CD14-positive monocyte (primary cell): ENCODE measurements at regions not wholly inside any gene's neighbourhood (a gene's known extent, or its start where the extent isn't known, plus 50 kb on each side); places are given as distances from the start of the nearest gene placed in this dataset.

Source experiments
- DNase-seq, 3 donors: peaks; one replicate each; pipeline ENCODE4 v3.0.0-alpha.2; 2011 to 2022
- H2AFZ ChIP-seq: 2 replicates; pipeline ENCODE4 v1.6.0; 2012; ENCODE audit warnings: mild to moderate bottlenecking, low read depth, low read length, inconsistent platforms; ENCODE audit not compliant: insufficient read depth, poor library complexity, severe bottlenecking
- H3K27ac ChIP-seq, 2 donors: 1 replicate in 1 of 2; 2 replicates in 1 of 2; pipeline ENCODE4 v1.5.1; 2012 to 2013; ENCODE audit warnings: low read length in 2 of 2, control low read depth in 1 of 2, inconsistent platforms in 1 of 2, low read depth in 1 of 2, mild to moderate bottlenecking in 1 of 2
- H3K27me3 ChIP-seq, 2 donors: one replicate each; pipeline versions ENCODE4 v1.6.0 to v1.6.1; 2011 to 2013; ENCODE audit warnings: low read length in 2 of 2; ENCODE audit not compliant: control insufficient read depth in 2 of 2, insufficient read depth in 2 of 2
- H3K36me3 ChIP-seq, 2 donors: replicated peaks in 1 of 2; 1 replicate in 1 of 2; 2 replicates in 1 of 2; pipeline versions ENCODE4 v1.5.1 to v1.6.1; 2012 to 2013; ENCODE audit warnings: low read length in 2 of 2, control low read depth in 1 of 2, inconsistent platforms in 1 of 2, mild to moderate bottlenecking in 1 of 2; ENCODE audit not compliant: insufficient read depth in 2 of 2, control insufficient read depth in 1 of 2
- H3K4me1 ChIP-seq, 2 donors: 1 replicate in 1 of 2; 2 replicates in 1 of 2; pipeline versions ENCODE4 v1.5.1 to v1.6.1; 2012 to 2013; ENCODE audit warnings: low read length in 2 of 2, control low read depth in 1 of 2, inconsistent platforms in 1 of 2, mild to moderate bottlenecking in 1 of 2, moderate library complexity in 1 of 2; ENCODE audit not compliant: insufficient read depth in 2 of 2, control insufficient read depth in 1 of 2
- H3K4me2 ChIP-seq: replicated peaks from 2 replicates; pipeline ENCODE3; 2012; ENCODE audit warnings: low read length, moderate library complexity, mild to moderate bottlenecking; ENCODE audit not compliant: poor library complexity, severe bottlenecking; ENCODE audit errors: extremely low read depth
- H3K4me3 ChIP-seq, 3 experiments: fragments of 200-600 bp in 1 of 3; sonication (generic) in 1 of 3; replicated peaks in 1 of 3; 1 replicate in 2 of 3; 2 replicates in 1 of 3; pipeline ENCODE4 v1.5.1; 2011 to 2013; ENCODE audit warnings: low read length in 3 of 3, mild to moderate bottlenecking in 3 of 3, control low read depth in 2 of 3, low read depth in 2 of 3, inconsistent platforms in 1 of 3, moderate library complexity in 1 of 3
- H3K79me2 ChIP-seq: 2 replicates; pipeline ENCODE4 v1.6.0; 2012; ENCODE audit warnings: mild to moderate bottlenecking, control low read depth, inconsistent platforms, low read length, moderate library complexity; ENCODE audit not compliant: insufficient read depth
- H3K9ac ChIP-seq: 2 replicates; pipeline ENCODE4 v1.6.0; 2017; ENCODE audit warnings: low read length, mild to moderate bottlenecking; ENCODE audit not compliant: insufficient read depth, poor library complexity, severe bottlenecking
- H3K9me3 ChIP-seq, 2 donors: replicated peaks in 1 of 2; 1 replicate in 1 of 2; 2 replicates in 1 of 2; pipeline versions ENCODE4 v1.5.1 to v1.6.1; 2012 to 2013; ENCODE audit warnings: low read length in 2 of 2, control low read depth in 1 of 2; ENCODE audit not compliant: control insufficient read depth in 1 of 2, insufficient read depth in 1 of 2
- H4K20me1 ChIP-seq: 2 replicates; pipeline ENCODE4 v1.6.0; 2012; ENCODE audit warnings: mild to moderate bottlenecking, low read length, control low read depth, moderate library complexity; ENCODE audit not compliant: insufficient read depth
- H3K27ac Mint-ChIP-seq, 7 donors: one replicate each; pipeline ENCODE4 v1.8.0; 2020; ENCODE audit warnings: mild to moderate bottlenecking in 7 of 7, mixed read lengths in 7 of 7, moderate library complexity in 6 of 7, inconsistent platforms in 2 of 7
- H3K27me3 Mint-ChIP-seq, 3 donors: one replicate each; pipeline ENCODE4 v1.8.0; 2021 to 2022; ENCODE audit warnings: low read depth in 3 of 3, mild to moderate bottlenecking in 3 of 3, mixed read lengths in 3 of 3, moderate library complexity in 3 of 3, inconsistent platforms in 1 of 3
- H3K36me3 Mint-ChIP-seq, 2 donors: one replicate each; pipeline ENCODE4 v1.8.0; 2020; ENCODE audit warnings: mixed read lengths in 2 of 2, inconsistent platforms in 1 of 2, mild to moderate bottlenecking in 1 of 2
- H3K4me1 Mint-ChIP-seq: one replicate; pipeline ENCODE4 v1.8.0; 2020; ENCODE audit warnings: mild to moderate bottlenecking, mixed read lengths
- H3K4me3 Mint-ChIP-seq, 2 donors: one replicate each; pipeline ENCODE4 v1.8.0; 2020; ENCODE audit warnings: mild to moderate bottlenecking in 2 of 2, mixed read lengths in 2 of 2, moderate library complexity in 1 of 2
- H3K9me3 Mint-ChIP-seq, 7 donors: one replicate each; pipeline ENCODE4 v1.8.0; 2020 to 2022; ENCODE audit warnings: mixed read lengths in 7 of 7, mild to moderate bottlenecking in 6 of 7, moderate library complexity in 6 of 7, inconsistent platforms in 2 of 7
- WGBS: methylation state at CpG from one replicate; pipeline ENCODE4 v1.1.5; 2013; ENCODE audit warnings: missing lambda C conversion rate; ENCODE audit not compliant: insufficient coverage; 5-methylcytosine and 5-hydroxymethylcytosine counted together
- intact Hi-C, 2 donors: fragments of 100-400 bp; cut with micrococcal nuclease; formaldehyde crosslinking; loops; one replicate each; pipeline versions ENCODE4 v1.15.0 to v1.15.1; 2023
- TF ChIP-seq, protein P1 (sequence below): fragments of 200-600 bp; IDR thresholded peaks from one replicate; pipeline ENCODE4 v1.8.0; 2022; ENCODE audit warnings: antibody characterized with exemption, mild to moderate bottlenecking

GRCh38 chr14:98035396-98035795 is 1236.6 kb downstream of the BCL11B start:
- Mint-ChIP-seq H3K36me3 (no peaks in the 10 kb centered on the region), H3K4me1 (no peaks in the 10 kb centered on the region), H3K9me3 (peaks cover 4 to 13% (median 6%) of the 10 kb centered on the region in 7 donors), H3K27ac (no peak overlapping the region), H3K4me3 (no peak overlapping the region), H3K27me3 (peaks cover 0 to 5% (median 1%) of the 10 kb centered on the region in 3 donors)
- Histone ChIP-seq H2AFZ (no peak overlapping the region), H3K4me2 (no peak overlapping the region), H3K9me3 (peaks cover 9 to 19% of the 10 kb centered on the region in 2 donors), H3K27ac (no peak overlapping the region), H3K36me3 (no peaks in the 10 kb centered on the region), H3K9ac (no peak overlapping the region), H3K27me3 (no peaks in the 10 kb centered on the region), H3K79me2 (no peaks in the 10 kb centered on the region), H3K4me1 (no peaks in the 10 kb centered on the region), H4K20me1 (no peaks in the 10 kb centered on the region), H3K4me3 (no peak overlapping the region)
- intact Hi-C loops: no loop called here
- TF ChIP-seq, protein P1, sequence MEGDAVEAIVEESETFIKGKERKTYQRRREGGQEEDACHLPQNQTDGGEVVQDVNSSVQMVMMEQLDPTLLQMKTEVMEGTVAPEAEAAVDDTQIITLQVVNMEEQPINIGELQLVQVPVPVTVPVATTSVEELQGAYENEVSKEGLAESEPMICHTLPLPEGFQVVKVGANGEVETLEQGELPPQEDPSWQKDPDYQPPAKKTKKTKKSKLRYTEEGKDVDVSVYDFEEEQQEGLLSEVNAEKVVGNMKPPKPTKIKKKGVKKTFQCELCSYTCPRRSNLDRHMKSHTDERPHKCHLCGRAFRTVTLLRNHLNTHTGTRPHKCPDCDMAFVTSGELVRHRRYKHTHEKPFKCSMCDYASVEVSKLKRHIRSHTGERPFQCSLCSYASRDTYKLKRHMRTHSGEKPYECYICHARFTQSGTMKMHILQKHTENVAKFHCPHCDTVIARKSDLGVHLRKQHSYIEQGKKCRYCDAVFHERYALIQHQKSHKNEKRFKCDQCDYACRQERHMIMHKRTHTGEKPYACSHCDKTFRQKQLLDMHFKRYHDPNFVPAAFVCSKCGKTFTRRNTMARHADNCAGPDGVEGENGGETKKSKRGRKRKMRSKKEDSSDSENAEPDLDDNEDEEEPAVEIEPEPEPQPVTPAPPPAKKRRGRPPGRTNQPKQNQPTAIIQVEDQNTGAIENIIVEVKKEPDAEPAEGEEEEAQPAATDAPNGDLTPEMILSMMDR: no peak
- DNase-seq: no peak
- WGBS: 100% methylated on average over 2 of the region's 4 CpGs

GRCh38 chr14:98037831-98038230 is 1234.2 kb downstream of the BCL11B start:
- Mint-ChIP-seq H3K27ac (no peak overlapping the region), H3K4me3 (no peak overlapping the region), H3K9me3 (peaks cover 0 to 12% (median 4%) of the 10 kb centered on the region in 7 donors), H3K4me1 (no peaks in the 10 kb centered on the region), H3K36me3 (no peaks in the 10 kb centered on the region), H3K27me3 (peaks cover 1 to 4% (median 2%) of the 10 kb centered on the region in 3 donors)
- H3K9me3 ChIP-seq: peaks cover 5 to 6% of the 10 kb centered on the region in 2 donors
- no peaks in the 10 kb centered on the region for H3K79me2 ChIP-seq
- no peaks in the 10 kb centered on the region for H3K36me3 ChIP-seq
- H3K4me1 ChIP-seq: no peaks in the 10 kb centered on the region
- no peaks in the 10 kb centered on the region for H3K27me3 ChIP-seq
- 76% methylated on average over 3 of the region's 7 CpGs for WGBS
- no peak overlapping the region for H3K9ac ChIP-seq
- intact Hi-C loops: no loop called here
- TF ChIP-seq, protein P1: no peak
- H2AFZ ChIP-seq: no peak overlapping the region
- no peaks in the 10 kb centered on the region for H4K20me1 ChIP-seq
- no peak overlapping the region for H3K27ac ChIP-seq
- H3K4me2 ChIP-seq: no peak overlapping the region
- H3K4me3 ChIP-seq: no peak overlapping the region
- DNase-seq: no peak
